GM12878 (cell line): ENCODE measurements at regions not wholly inside any gene's neighbourhood (a gene's known extent, or its start where the extent isn't known, plus 50 kb on each side); places are given as distances from the start of the nearest gene placed in this dataset.

Source experiments
- ATAC-seq: fragments of 200-7000 bp; cut with Tn5 transposase; 3 replicates; pipeline ENCODE4 v1.9.1; 2020; ENCODE audit warnings: mild to moderate bottlenecking, moderate library complexity
- BruUV-seq: library from RNA; stranded (reverse); fragments of 400-500 nt; replicated peaks from 2 replicates; lab custom pipeline; 2021; lab: Mats Ljungman, UMichigan
- CTCF ChIA-PET: fragments of 300-600 bp; sonication (Branson Sonifier 250); formaldehyde crosslinking; extraction: SDS; loops from one replicate; lab custom pipeline; 2021; ENCODE audit warnings: inconsistent platforms; lab: Yijun Ruan, JAX
- POLR2A ChIA-PET: fragments of 350-600 bp; formaldehyde crosslinking; extraction: SDS; loops from one replicate; lab custom pipeline; 2021; ENCODE audit warnings: inconsistent platforms; lab: Charles Lee
- RAD21 ChIA-PET: fragments of 300-600 bp; sonication (Branson Sonifier 250); formaldehyde crosslinking; loops from one replicate; lab custom pipeline; 2023; ENCODE audit warnings: antibody characterized with exemption; ENCODE audit not compliant: unreplicated experiment; lab: Charles Lee
- SMC1A ChIA-PET: fragments of 300-600 bp; sonication (Branson Sonifier 250); formaldehyde crosslinking; loops from one replicate; lab custom pipeline; 2023; ENCODE audit not compliant: unreplicated experiment, uncharacterized antibody; lab: Charles Lee
- DNase-seq: peaks from one replicate; pipeline ENCODE4 v3.0.0-alpha.2; 2011; ENCODE audit warnings: low read depth, low spot score
- FAIRE-seq: peaks from 3 replicates; lab custom pipeline; 2011; peaks lifted over from hg19 to GRCh38; lab: Jason Lieb, UNC
- H2AFZ ChIP-seq: 2 replicates; pipeline ENCODE4 v1.6.0; 2011; ENCODE audit warnings: low read depth, low read length, control low read depth; ENCODE audit not compliant: control insufficient read depth
- H3K27ac ChIP-seq: 2 replicates; pipeline ENCODE4 v1.5.1; 2011; ENCODE audit warnings: control low read depth; ENCODE audit not compliant: control insufficient read depth, insufficient read depth
- H3K27me3 ChIP-seq, 2 experiments: replicated peaks in 1 of 2; 2 replicates each; pipeline versions ENCODE4 v1.6.0 to v1.6.1; 2011; ENCODE audit warnings: low read length in 1 of 2; ENCODE audit not compliant: control insufficient read depth in 2 of 2, insufficient read depth in 2 of 2
- H3K36me3 ChIP-seq, 2 experiments: 2 replicates each; pipeline ENCODE4 v1.5.1; 2011; ENCODE audit warnings: low read length in 1 of 2; ENCODE audit not compliant: control insufficient read depth in 2 of 2, insufficient read depth in 2 of 2
- H3K4me1 ChIP-seq: 2 replicates; pipeline ENCODE4 v1.6.1; 2011; ENCODE audit warnings: mild to moderate bottlenecking, low read length, moderate library complexity, mixed read lengths; ENCODE audit not compliant: control insufficient read depth, insufficient read depth
- H3K4me2 ChIP-seq: 2 replicates; pipeline ENCODE4 v1.6.0; 2011; ENCODE audit warnings: control low read depth; ENCODE audit not compliant: control insufficient read depth, insufficient read depth
- H3K4me3 ChIP-seq: fragments of 200-600 bp; sonication (generic); 2 replicates; pipeline ENCODE4 v1.5.1; 2016
- H3K79me2 ChIP-seq: 2 replicates; pipeline ENCODE4 v1.6.0; 2011; ENCODE audit warnings: low read length; ENCODE audit not compliant: control insufficient read depth, insufficient read depth
- H3K9ac ChIP-seq: 2 replicates; pipeline ENCODE4 v1.8.0; 2011; ENCODE audit warnings: low read length, control low read depth, mixed read lengths; ENCODE audit not compliant: control insufficient read depth, insufficient read depth
- H3K9me3 ChIP-seq: replicated peaks from 3 replicates; pipeline ENCODE4 v1.5.1; 2011; ENCODE audit warnings: mild to moderate bottlenecking, low read length; ENCODE audit not compliant: control insufficient read depth, insufficient read depth
- H4K20me1 ChIP-seq: 2 replicates; pipeline ENCODE4 v1.6.0; 2011; ENCODE audit not compliant: control insufficient read depth, insufficient read depth
- BACH1 ChIP-seq: fragments of 450-650 bp; IDR thresholded peaks from 2 replicates; pipeline ENCODE4 v1.6.1; 2017; ENCODE audit warnings: mild to moderate bottlenecking, borderline replicate concordance
- PAX5 ChIP-seq: IDR thresholded peaks from 2 replicates; pipeline ENCODE4 v1.6.1; 2011; ENCODE audit warnings: low read depth, low read length, borderline replicate concordance
- ZNF24 ChIP-seq: fragments of 450-650 bp; IDR thresholded peaks from 2 replicates; pipeline ENCODE4 v1.6.1; 2017; ENCODE audit warnings: antibody characterized with exemption, mild to moderate bottlenecking
- ZNF384 ChIP-seq: IDR thresholded peaks from 2 replicates; pipeline ENCODE4 v1.6.1; 2012; ENCODE audit warnings: low read depth, mild to moderate bottlenecking, low read length, improper control_type of control experiment, borderline replicate concordance
- WGBS: methylation state at CpG from one replicate; pipeline ENCODE4 v1.1.6; 2016; ENCODE audit warnings: low lambda C conversion rate; ENCODE audit not compliant: insufficient replicate concordance, insufficient coverage; ENCODE audit errors: missing lambda C conversion rate; 5-methylcytosine and 5-hydroxymethylcytosine counted together
- in situ Hi-C: fragments of 300-500 bp; cut with MboI; formaldehyde crosslinking; loops from 9 replicates; pipeline ENCODE4 v1.14.3; 2018; ENCODE audit warnings: mixed read lengths
- intact Hi-C: fragments of 100-400 bp; cut with micrococcal nuclease; formaldehyde crosslinking; loops from one replicate; pipeline ENCODE4 v1.14.2; 2022; ENCODE audit not compliant: unreplicated experiment
- TF ChIP-seq, protein P1 (sequence below): fragments of 450-650 bp; IDR thresholded peaks from 2 replicates; pipeline ENCODE4 v1.6.1; 2018; ENCODE audit warnings: mild to moderate bottlenecking, low read depth, moderate library complexity; ENCODE audit not compliant: partially characterized antibody
- TF ChIP-seq, protein P2 (sequence below): fragments of 450-650 bp; IDR thresholded peaks from 2 replicates; pipeline ENCODE4 v1.6.1; 2016; ENCODE audit warnings: mild to moderate bottlenecking, moderate library complexity, borderline replicate concordance

GRCh38 chr5:34486849-34487158, 169.3 kb upstream of the RAI14 start:
- intact Hi-C loops (loop anchor here (2.0 to 10.0 kb wide), 4 partner anchors 36 to 518 kb away; no protein-coding TSS in a partner anchor), in situ Hi-C loops (loop anchor here (25.0 kb wide), 1 partner anchor 425 kb away; the partner anchor contains the start of genes BRIX1 and RAD1)
- Histone ChIP-seq H3K9ac (no peak overlapping the region), H3K9me3 (no peaks in the 10 kb centered on the region; the same call in 2 of the 3 replicates), H4K20me1 (no peaks in the 10 kb centered on the region), H2AFZ (no peak overlapping the region), H3K27ac (no peak overlapping the region), H3K79me2 (no peaks in the 10 kb centered on the region), H3K4me3 (no peak overlapping the region), H3K27me3 (no peaks in the 10 kb centered on the region; a peak in 1 of 4 replicates), H3K4me2 (no peak overlapping the region), H3K4me1 (no peaks in the 10 kb centered on the region), H3K36me3 (no peaks in the 10 kb centered on the region)
- TF ChIP-seq BACH1: no peak
- TF ChIP-seq ZNF384: no peak
- TF ChIP-seq PAX5: no peak
- TF ChIP-seq, protein P1, sequence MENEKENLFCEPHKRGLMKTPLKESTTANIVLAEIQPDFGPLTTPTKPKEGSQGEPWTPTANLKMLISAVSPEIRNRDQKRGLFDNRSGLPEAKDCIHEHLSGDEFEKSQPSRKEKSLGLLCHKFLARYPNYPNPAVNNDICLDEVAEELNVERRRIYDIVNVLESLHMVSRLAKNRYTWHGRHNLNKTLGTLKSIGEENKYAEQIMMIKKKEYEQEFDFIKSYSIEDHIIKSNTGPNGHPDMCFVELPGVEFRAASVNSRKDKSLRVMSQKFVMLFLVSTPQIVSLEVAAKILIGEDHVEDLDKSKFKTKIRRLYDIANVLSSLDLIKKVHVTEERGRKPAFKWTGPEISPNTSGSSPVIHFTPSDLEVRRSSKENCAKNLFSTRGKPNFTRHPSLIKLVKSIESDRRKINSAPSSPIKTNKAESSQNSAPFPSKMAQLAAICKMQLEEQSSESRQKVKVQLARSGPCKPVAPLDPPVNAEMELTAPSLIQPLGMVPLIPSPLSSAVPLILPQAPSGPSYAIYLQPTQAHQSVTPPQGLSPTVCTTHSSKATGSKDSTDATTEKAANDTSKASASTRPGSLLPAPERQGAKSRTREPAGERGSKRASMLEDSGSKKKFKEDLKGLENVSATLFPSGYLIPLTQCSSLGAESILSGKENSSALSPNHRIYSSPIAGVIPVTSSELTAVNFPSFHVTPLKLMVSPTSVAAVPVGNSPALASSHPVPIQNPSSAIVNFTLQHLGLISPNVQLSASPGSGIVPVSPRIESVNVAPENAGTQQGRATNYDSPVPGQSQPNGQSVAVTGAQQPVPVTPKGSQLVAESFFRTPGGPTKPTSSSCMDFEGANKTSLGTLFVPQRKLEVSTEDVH: no peak
- TF ChIP-seq ZNF24: no peak
- TF ChIP-seq, protein P2, sequence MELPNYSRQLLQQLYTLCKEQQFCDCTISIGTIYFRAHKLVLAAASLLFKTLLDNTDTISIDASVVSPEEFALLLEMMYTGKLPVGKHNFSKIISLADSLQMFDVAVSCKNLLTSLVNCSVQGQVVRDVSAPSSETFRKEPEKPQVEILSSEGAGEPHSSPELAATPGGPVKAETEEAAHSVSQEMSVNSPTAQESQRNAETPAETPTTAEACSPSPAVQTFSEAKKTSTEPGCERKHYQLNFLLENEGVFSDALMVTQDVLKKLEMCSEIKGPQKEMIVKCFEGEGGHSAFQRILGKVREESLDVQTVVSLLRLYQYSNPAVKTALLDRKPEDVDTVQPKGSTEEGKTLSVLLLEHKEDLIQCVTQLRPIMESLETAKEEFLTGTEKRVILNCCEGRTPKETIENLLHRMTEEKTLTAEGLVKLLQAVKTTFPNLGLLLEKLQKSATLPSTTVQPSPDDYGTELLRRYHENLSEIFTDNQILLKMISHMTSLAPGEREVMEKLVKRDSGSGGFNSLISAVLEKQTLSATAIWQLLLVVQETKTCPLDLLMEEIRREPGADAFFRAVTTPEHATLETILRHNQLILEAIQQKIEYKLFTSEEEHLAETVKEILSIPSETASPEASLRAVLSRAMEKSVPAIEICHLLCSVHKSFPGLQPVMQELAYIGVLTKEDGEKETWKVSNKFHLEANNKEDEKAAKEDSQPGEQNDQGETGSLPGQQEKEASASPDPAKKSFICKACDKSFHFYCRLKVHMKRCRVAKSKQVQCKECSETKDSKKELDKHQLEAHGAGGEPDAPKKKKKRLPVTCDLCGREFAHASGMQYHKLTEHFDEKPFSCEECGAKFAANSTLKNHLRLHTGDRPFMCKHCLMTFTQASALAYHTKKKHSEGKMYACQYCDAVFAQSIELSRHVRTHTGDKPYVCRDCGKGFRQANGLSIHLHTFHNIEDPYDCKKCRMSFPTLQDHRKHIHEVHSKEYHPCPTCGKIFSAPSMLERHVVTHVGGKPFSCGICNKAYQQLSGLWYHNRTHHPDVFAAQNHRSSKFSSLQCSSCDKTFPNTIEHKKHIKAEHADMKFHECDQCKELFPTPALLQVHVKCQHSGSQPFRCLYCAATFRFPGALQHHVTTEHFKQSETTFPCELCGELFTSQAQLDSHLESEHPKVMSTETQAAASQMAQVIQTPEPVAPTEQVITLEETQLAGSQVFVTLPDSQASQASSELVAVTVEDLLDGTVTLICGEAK: no peak
- ATAC-seq: no peak; the same call in 2 of the 3 replicates
- no peak for DNase-seq
- WGBS: 35% methylated on average over 2 of the region's 2 CpGs
- RAD21 ChIA-PET: interaction anchor here (0.8 to 3.4 kb wide), 6 partner anchors 14 to 429 kb away, joined by 3 to 21 read pairs (median 6); partner anchors contain the start of genes BRIX1 and RAD1
- no peak for FAIRE-seq
- POLR2A ChIA-PET: no interaction called here
- SMC1A ChIA-PET: interaction anchor here (0.6 to 2.7 kb wide), 8 partner anchors 11 to 415 kb away, joined by 3 to 19 read pairs (median 6); no protein-coding TSS in a partner anchor
- BruUV-seq: no TSS peak
- CTCF ChIA-PET: interaction anchor here (1.0 to 4.4 kb wide), 16 partner anchors 9 to 431 kb away, joined by 4 to 47 read pairs (median 6); no protein-coding TSS in a partner anchor
